Prostate gland (tissue), 2 donors: ENCODE measurements at regions not wholly inside any gene's neighbourhood (a gene's known extent, or its start where the extent isn't known, plus 50 kb on each side); places are given as distances from the start of the nearest gene placed in this dataset.

Source experiments
- POLR2A ChIP-seq: fragments of 450-650 bp; IDR thresholded peaks from one replicate; pipeline ENCODE4 v1.6.1; 2016; ENCODE audit warnings: antibody characterized with exemption, mild to moderate bottlenecking
- POLR2AphosphoS5 ChIP-seq: sonication (generic); formaldehyde crosslinking; IDR thresholded peaks from one replicate; pipeline ENCODE4 v1.6.1; 2017; ENCODE audit warnings: antibody characterized with exemption
- TF ChIP-seq, protein P1 (sequence below), 4 experiments: fragments of 200-600 bp in 2 of 4; fragments of 450-650 bp in 2 of 4; sonication (generic) in 2 of 4; IDR thresholded peaks; 1 replicate in 3 of 4; 2 replicates in 1 of 4; pipeline ENCODE4 v1.5.1; 2016 to 2019; ENCODE audit warnings: antibody characterized with exemption in 4 of 4, mild to moderate bottlenecking in 2 of 4, moderate library complexity in 2 of 4

DNA sequence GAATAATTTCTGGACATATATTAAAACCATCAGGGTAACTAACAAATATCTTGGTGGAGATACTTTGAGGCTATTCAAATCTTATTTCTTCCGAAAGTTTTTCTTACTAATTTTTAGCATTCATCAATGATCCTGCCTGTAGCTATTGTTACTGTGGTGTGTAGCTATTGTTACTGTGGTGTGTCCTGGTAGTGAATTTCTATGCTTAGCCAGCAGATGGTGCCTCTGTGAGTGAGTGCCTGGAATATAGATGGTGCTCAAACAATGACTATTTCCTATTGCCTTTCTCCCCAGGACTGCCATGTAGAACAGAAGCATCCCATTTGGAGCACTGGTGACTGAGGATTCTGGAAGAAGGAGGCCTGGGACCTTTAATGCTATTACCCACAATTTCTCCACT lies 245.7 kb downstream of the CCSER2 start:
- TF ChIP-seq, protein P1, sequence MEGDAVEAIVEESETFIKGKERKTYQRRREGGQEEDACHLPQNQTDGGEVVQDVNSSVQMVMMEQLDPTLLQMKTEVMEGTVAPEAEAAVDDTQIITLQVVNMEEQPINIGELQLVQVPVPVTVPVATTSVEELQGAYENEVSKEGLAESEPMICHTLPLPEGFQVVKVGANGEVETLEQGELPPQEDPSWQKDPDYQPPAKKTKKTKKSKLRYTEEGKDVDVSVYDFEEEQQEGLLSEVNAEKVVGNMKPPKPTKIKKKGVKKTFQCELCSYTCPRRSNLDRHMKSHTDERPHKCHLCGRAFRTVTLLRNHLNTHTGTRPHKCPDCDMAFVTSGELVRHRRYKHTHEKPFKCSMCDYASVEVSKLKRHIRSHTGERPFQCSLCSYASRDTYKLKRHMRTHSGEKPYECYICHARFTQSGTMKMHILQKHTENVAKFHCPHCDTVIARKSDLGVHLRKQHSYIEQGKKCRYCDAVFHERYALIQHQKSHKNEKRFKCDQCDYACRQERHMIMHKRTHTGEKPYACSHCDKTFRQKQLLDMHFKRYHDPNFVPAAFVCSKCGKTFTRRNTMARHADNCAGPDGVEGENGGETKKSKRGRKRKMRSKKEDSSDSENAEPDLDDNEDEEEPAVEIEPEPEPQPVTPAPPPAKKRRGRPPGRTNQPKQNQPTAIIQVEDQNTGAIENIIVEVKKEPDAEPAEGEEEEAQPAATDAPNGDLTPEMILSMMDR (IDR thresholded peaks at IDR 0.05) = no peak
- TF ChIP-seq POLR2A = no peak
- TF ChIP-seq POLR2AphosphoS5 = no peak
